Renal cortical epithelial cell (primary cell): ENCODE measurements at regions not wholly inside any gene's neighbourhood (a gene's known extent, or its start where the extent isn't known, plus 50 kb on each side); places are given as distances from the start of the nearest gene placed in this dataset.

Experiments
- DNase-seq: peaks from one replicate; pipeline ENCODE4 v3.0.0-alpha.2; 2011; ENCODE audit warnings: low read depth

DNA sequence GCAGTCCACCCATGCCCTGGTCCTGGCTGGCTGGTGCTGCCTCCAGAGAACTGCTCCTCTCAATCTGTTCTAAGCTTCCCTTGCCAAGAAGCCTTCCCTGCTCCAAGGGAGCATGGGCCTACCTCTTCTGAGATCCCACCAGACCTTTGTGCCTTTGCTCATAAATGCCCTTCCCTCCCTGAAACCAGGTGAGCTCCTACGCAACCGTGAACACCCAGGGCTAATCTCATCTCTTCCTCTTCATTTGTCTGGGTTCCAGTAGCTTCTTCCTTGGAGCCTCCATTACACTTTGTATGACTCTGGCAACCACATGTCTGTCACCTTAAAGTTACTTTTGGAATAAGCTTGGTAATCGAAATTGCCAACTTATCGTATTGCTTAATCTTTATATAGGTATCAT lies 270.6 kb downstream of the PBX3 start:
- no peak for DNase-seq

GRCh38 chr9:126020836-126021235 lies 273.7 kb downstream of the PBX3 start:
- no peak for DNase-seq

GRCh38 chr9:126023962-126024361 lies 276.8 kb downstream of the PBX3 start:
- no peak for DNase-seq

DNA sequence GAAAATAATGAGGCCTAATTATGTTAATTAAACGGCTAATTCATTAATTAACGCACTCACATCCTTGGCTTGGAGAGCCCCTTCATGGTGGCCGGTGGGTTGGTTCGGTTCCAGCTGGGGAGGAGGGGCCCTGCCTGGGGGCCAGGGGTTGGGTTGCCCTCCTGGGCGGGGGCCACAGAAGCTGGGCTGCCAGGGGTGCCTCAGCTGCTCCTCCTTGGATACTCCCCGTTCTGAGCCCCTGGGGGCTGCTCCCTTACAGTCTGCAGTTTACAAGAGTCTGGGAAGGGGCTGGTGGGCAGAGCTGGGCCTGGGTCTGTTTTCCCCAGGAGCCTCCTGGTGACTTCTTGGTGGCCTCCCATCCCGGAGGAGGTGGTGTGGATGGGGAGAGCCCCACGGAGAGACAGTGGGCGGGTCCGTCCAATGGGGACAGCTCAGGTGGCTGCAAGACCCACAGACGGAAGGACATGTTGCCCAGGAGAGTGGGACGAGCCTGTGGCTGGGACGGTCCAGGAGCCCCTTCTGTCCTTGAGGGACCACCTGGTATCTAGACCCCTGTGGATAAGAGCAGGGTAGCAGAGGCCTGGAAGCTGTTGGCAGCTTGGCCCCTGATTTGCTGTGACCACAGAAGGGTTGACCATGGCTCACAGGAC lies 277.5 kb downstream of the PBX3 start:
- no peak for DNase-seq

DNA sequence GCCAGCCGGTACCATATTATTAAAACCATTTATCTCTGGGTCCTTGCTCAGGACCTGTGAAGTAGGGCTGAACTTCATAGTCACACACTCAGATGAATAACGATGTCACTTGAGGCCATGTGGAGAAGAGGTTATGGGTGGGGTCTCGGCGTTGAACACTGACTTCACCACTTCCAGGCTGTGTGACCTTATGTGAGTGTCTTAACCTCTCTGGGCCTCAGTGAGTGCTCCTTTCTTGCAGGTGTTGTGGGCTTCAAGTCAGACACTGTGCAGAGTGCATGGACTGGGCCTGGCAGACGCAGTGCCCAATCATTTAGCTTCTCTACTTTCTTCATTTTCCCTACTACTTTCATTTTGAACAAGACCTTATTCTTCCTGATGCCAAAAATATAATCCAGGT lies 278.8 kb downstream of the PBX3 start:
- no peak for DNase-seq

- DNase-seq = no peak
These were observed 280.4 kb downstream of the PBX3 start for GRCh38 chr9:126027566-126027965.

DNA sequence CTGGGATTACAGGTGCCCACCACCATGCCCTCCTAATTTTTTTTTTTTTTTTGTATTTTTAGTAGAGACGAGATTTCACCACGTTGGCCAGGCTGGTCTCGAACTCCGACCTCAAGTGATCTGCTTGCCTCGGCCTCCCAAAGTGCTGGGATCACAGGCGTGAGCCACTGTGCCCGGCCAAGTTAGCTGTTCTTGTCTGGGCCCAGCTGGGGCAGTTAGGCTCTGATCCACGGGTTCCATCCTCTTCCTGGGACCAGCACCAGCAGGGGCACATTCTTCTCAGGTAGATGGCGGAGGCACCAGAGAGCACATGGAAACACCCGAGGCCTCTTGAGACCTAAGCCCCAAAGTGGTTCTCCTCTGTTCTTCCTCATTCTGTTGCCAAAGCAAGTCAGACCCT lies 281.6 kb downstream of the PBX3 start:
- DNase-seq = no peak

DNA sequence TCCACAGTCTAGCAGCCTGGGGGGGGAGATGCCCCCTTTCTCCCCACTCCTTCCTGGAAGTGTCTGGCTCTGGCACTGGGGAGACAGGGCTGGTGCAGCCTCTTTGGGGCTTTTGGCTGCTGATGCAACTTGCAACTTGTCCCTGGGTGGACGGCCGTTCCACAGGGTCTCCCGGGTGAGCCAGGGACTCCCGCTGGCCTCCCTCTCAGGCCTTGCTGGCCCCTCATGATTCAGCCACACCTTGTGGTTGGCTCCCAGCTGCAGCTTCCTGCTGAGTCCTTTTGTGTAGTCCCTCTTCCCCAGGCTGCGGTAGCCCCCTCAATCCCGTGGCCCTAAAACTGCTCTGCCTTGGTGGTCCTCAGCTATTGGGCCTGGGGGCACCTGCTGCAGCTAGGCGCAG lies 283.5 kb downstream of the PBX3 start:
- DNase-seq = no peak

DNA sequence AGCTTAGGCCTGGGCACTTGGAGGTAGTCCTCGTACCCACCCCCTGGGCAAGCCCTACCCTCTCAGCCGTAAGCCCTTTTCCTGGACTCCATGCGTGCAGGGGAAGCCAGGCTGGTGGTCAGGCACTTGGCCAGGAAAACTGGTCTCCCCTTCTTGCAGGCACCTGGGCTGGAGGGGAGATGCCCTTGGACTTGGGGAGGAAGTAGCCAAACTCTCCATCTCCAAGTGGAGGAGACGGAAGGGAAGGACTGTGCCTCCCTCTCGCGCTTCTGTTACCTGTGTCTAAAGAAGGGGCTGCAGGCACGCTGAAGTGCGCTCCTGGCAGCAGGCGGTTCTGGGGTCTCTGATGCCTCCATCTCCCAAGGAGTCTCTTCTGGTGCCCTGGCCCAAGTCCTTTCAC lies 283.9 kb downstream of the PBX3 start:
- no peak for DNase-seq

- DNase-seq = no peak
These were observed 285.0 kb downstream of the PBX3 start for GRCh38 chr9:126032135-126032534.

GRCh38 chr9:126033318-126033717 lies 286.1 kb downstream of the PBX3 start:
- DNase-seq = no peak

DNA sequence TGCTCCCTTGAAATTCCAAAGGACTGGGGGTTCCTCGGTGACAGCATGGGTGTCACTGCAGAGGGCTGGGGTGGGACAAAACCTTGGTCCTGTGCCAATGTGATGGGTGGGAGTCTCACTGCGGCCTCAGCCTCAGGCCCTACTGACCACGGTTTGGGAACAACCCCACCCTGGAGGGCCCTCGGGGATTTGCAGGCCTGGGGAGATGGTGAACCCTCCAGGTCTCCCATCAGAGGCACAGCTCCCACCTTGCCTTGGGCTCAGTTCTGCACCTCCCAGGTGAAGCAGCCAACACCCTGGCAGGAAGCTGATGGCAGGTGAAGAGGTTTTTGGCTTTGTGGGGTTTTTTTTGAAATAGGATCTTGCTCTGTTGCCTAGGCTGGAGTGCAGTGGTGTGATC lies 286.8 kb downstream of the PBX3 start:
- no peak for DNase-seq

- DNase-seq = no peak
These were observed 289.7 kb downstream of the PBX3 start for GRCh38 chr9:126036881-126037291.

- no peak for DNase-seq
These were observed 287.8 kb upstream of the MVB12B start for GRCh38 chr9:126038790-126039189.

DNA sequence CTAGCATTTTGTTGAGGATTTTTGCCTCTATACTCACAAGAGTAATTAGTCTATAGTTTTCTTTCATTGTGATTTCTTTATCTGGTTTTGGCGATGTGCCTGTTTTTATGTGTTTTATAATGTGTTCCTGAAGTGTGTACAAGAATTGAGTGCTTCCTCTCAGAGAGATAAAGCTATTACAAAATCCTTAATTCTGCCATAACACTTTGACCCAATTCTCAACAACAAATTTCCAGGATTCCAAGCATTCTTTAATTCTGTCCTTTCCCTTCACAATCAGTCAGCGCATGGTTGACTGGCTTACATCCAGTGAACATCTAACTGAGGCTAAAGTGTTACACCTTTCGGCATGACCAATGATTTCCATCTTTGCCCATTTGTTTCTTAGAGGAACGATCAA lies 282.9 kb upstream of the MVB12B start:
- no peak for DNase-seq

DNA sequence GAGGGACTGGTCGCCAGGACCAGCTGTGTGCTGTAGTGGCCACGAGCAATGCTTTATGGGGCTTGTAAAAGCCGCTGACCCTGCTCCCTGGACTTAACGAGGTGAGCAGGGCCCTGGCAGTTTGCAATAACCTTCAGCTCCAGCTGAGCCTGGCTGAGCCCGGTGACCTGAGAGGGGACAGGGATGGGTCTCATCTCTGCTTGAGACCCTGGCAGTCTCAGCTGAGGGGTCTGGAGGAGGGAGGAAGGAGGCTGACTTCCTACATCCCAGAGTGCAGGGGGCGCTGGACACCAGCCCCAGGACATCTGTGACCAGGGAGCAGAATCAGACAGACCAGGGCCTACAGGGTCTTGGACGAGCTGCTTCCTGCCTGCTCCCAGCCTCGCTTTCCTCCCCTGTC lies 277.5 kb upstream of the MVB12B start:
- DNase-seq = no peak

DNA sequence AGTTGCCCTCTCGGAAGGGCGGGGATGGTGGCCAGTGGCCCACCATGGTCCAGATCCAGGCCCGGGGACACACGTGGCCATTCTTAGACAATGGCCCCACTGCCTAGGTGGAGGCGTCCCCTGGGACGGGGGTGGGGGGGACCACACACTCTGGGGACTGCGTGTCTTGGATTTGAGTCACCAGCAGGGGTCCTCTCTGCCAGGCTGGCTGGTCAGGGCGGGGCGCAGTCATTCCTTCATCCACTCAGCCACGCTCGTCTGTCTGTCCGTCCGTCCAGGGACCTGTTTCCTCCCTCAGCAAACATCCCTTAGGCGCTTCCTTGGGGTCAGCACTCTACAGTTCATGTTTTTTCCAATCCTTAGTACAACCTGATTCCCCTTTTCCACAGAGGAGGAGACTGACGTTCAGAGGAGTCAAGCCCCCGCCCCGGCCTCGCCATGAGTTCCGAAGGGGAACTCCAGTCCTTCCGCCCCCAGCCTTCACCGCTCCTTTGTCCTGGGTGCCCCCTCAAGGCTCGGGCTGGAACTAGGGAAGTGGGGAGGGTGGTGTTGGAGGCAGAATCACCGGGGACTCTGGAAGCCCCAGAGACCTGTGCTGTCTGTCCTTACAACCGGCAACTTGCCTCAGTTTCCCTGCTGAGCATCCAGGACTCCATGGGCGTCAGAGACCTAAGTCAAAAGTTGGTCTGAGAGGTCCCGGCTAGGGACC lies 276.6 kb upstream of the MVB12B start:
- DNase-seq = no peak

DNA sequence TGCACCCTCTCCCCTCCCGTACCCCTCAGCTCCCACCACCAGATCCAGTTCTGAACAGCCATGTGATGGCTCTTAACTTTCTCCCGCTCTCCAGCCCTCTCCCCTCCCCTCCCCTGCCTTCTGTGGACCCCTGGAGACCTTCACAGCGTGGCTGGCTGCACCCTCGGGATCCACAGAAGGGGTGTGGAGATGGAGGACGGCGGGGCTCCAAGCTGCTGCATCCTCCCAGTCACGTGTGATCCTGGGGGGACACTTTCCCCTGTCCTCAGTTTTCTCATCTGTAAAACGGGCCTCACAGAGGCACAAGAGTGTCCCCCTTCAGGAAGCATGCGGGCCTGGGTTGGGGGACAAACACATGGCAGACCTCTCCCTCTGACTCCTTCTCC lies 276.0 kb upstream of the MVB12B start:
- DNase-seq = no peak

DNA sequence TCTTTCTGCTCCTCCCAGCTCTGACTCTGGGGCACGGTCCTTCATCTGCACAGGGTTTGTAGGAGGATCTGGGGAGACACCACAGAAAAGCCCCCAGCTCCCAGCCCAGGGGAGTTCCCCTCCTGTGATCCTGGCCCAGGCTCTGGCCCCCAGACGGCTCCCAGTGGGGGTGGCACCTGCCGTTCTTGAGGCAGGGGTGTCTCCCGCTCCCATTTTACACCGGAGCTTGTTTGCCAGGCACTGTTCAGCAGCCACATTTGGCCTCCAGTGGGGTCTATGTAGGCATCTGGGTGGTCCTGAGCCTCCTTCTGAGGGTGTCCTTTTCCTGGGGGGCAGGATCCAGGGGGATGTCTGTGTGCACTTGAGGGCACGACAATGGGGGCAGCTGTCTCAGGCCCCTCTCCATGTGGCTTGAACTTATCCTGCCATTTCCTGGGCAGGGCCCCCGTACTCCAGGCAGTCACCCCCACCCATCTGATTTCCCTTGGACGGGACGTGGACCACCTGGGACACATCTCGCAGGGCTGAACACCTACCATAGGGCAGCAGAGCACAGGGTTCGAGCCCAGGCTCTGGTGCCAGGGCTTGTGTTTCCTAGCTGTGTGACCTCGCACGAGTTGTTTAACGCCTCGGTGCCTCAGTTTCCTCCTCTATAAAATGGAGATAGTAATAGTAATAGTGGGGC lies 275.0 kb upstream of the MVB12B start:
- no peak for DNase-seq

GRCh38 chr9:126052791-126053190 lies 273.8 kb upstream of the MVB12B start:
- no peak for DNase-seq

GRCh38 chr9:126053913-126054312 lies 272.7 kb upstream of the MVB12B start:
- DNase-seq = no peak

GRCh38 chr9:126055381-126055985 lies 271.1 kb upstream of the MVB12B start:
- peak; percentile 9 for DNase-seq
